ENCODE measurements at regions not wholly inside any gene's neighbourhood (a gene's known extent, or its start where the extent isn't known, plus 50 kb on each side); places are given as distances from the start of the nearest gene placed in this dataset.
A peak's percentile ranks its signal among the peaks of the same experiment; 100 is the strongest.

- Histone ChIP-seq H3K9me2 (replicated peaks; ENCODE audit: low read depth, low read length) (no peaks in the 10 kb centered on the region), H3K4me3 (ENCODE audit: low read length, poor library complexity, severe bottlenecking) (peak overlapping the region; percentile 39), H3K79me2 (ENCODE audit: insufficient read depth, low read length) (no peaks in the 10 kb centered on the region), H3K36me3 (ENCODE audit: insufficient read depth, low read length) (no peaks in the 10 kb centered on the region), H3K27me3 (ENCODE audit: insufficient read depth, low read length, poor library complexity, severe bottlenecking) (no peaks in the 10 kb centered on the region), H3K4me2 (ENCODE audit: low read depth, low read length, poor library complexity, severe bottlenecking) (peak overlapping the region; percentile 65), H3K9me3 (ENCODE audit: insufficient read depth, low read depth, low read length) (no peaks in the 10 kb centered on the region), H3F3A (ENCODE audit: low read depth) (no peaks in the 10 kb centered on the region), H3K4me1 (ENCODE audit: insufficient read depth, low read length, poor library complexity, severe bottlenecking) (peaks cover 36% of the 10 kb centered on the region), H3K9ac (ENCODE audit: low read depth, low read length, poor library complexity, severe bottlenecking) (peak overlapping the region; percentile 50), H2AFZ (ENCODE audit: low read length) (peak overlapping the region; percentile 41; the same call in 1 of the 2 replicates), H4K20me1 (ENCODE audit: insufficient read depth, low read length, poor library complexity, severe bottlenecking) (no peaks in the 10 kb centered on the region)
- TF ChIP-seq EZH2phosphoT487 (IDR thresholded peaks at IDR 0.05; ENCODE audit: borderline replicate concordance), result no peak
- no peak for TF ChIP-seq CTCF (conservative IDR thresholded peaks at IDR 0.05; ENCODE audit: low read length)
These were observed 72.1 kb downstream of the PHLDA1 start for GRCh38 chr12:75959506-75959905.

- H3K79me2 ChIP-seq (ENCODE audit: insufficient read depth, low read length), result no peaks in the 10 kb centered on the region
- peak overlapping the region; percentile 41 for H2AFZ ChIP-seq (ENCODE audit: low read length)
- no peaks in the 10 kb centered on the region for H3K36me3 ChIP-seq (ENCODE audit: insufficient read depth, low read length)
- no peaks in the 10 kb centered on the region for H4K20me1 ChIP-seq (ENCODE audit: insufficient read depth, low read length, poor library complexity, severe bottlenecking)
- no peaks in the 10 kb centered on the region for H3F3A ChIP-seq (ENCODE audit: low read depth)
- no peak for TF ChIP-seq EZH2phosphoT487 (IDR thresholded peaks at IDR 0.05; ENCODE audit: borderline replicate concordance)
- no peak for TF ChIP-seq CTCF (conservative IDR thresholded peaks at IDR 0.05; ENCODE audit: low read length)
- peak overlapping the region; percentile 65 for H3K4me2 ChIP-seq (ENCODE audit: low read depth, low read length, poor library complexity, severe bottlenecking)
- H3K4me3 ChIP-seq (ENCODE audit: low read length, poor library complexity, severe bottlenecking), result peak overlapping the region; percentile 39
- no peaks in the 10 kb centered on the region for H3K27me3 ChIP-seq (ENCODE audit: insufficient read depth, low read length, poor library complexity, severe bottlenecking)
- peak overlapping the region; percentile 50 for H3K9ac ChIP-seq (ENCODE audit: low read depth, low read length, poor library complexity, severe bottlenecking)
- no peaks in the 10 kb centered on the region for H3K9me2 ChIP-seq (replicated peaks; ENCODE audit: low read depth, low read length)
- no peaks in the 10 kb centered on the region for H3K9me3 ChIP-seq (ENCODE audit: insufficient read depth, low read depth, low read length)
- peaks cover 31% of the 10 kb centered on the region for H3K4me1 ChIP-seq (ENCODE audit: insufficient read depth, low read length, poor library complexity, severe bottlenecking)
These were observed 72.5 kb downstream of the PHLDA1 start for GRCh38 chr12:75959060-75959459.

- H3K9me3 ChIP-seq (ENCODE audit: insufficient read depth, low read depth, low read length), result no peaks in the 10 kb centered on the region
- no peaks in the 10 kb centered on the region for H3K27me3 ChIP-seq (ENCODE audit: insufficient read depth, low read length, poor library complexity, severe bottlenecking)
- no peaks in the 10 kb centered on the region for H4K20me1 ChIP-seq (ENCODE audit: insufficient read depth, low read length, poor library complexity, severe bottlenecking)
- no peak for TF ChIP-seq EZH2phosphoT487 (IDR thresholded peaks at IDR 0.05; ENCODE audit: borderline replicate concordance)
- TF ChIP-seq CTCF (conservative IDR thresholded peaks at IDR 0.05; ENCODE audit: low read length), result no peak
- H2AFZ ChIP-seq (ENCODE audit: low read length), result no peak overlapping the region
- H3F3A ChIP-seq (ENCODE audit: low read depth), result no peaks in the 10 kb centered on the region
- H3K9ac ChIP-seq (ENCODE audit: low read depth, low read length, poor library complexity, severe bottlenecking), result no peak overlapping the region
- H3K4me3 ChIP-seq (ENCODE audit: low read length, poor library complexity, severe bottlenecking), result no peak overlapping the region
- H3K36me3 ChIP-seq (ENCODE audit: insufficient read depth, low read length), result no peaks in the 10 kb centered on the region
- no peaks in the 10 kb centered on the region for H3K9me2 ChIP-seq (replicated peaks; ENCODE audit: low read depth, low read length)
- no peaks in the 10 kb centered on the region for H3K79me2 ChIP-seq (ENCODE audit: insufficient read depth, low read length)
- H3K4me1 ChIP-seq (ENCODE audit: insufficient read depth, low read length, poor library complexity, severe bottlenecking), result peaks cover 17% of the 10 kb centered on the region
- H3K4me2 ChIP-seq (ENCODE audit: low read depth, low read length, poor library complexity, severe bottlenecking), result no peak overlapping the region
These were observed 76.3 kb downstream of the PHLDA1 start for GRCh38 chr12:75955251-75955650.

Measured in Loucy (cell line).